Astrocyte (in vitro differentiated cells and primary cell): ENCODE measurements at regions not wholly inside any gene's neighbourhood (a gene's known extent, or its start where the extent isn't known, plus 50 kb on each side); places are given as distances from the start of the nearest gene placed in this dataset.

Experiments used
- DNase-seq: peaks from one replicate; pipeline ENCODE4 v3.0.0-alpha.2; 2010; ENCODE audit warnings: low read depth
- FAIRE-seq: peaks from 2 replicates; lab custom pipeline; 2011; peaks lifted over from hg19 to GRCh38; lab: Jason Lieb, UNC
- H2AFZ ChIP-seq: 2 replicates; pipeline ENCODE4 v1.6.0; 2012; ENCODE audit warnings: low read depth, low read length, inconsistent platforms
- H3K27ac ChIP-seq: 2 replicates; pipeline ENCODE4 v1.5.1; 2011; ENCODE audit warnings: low read depth, low read length, inconsistent platforms
- H3K27me3 ChIP-seq: 2 replicates; pipeline ENCODE4 v1.6.0; 2011; ENCODE audit warnings: low read length, inconsistent platforms; ENCODE audit not compliant: insufficient read depth
- H3K36me3 ChIP-seq: 2 replicates; pipeline ENCODE4 v1.5.1; 2011; ENCODE audit warnings: low read length, inconsistent platforms; ENCODE audit not compliant: insufficient read depth
- H3K4me1 ChIP-seq: 2 replicates; pipeline ENCODE4 v1.5.1; 2011; ENCODE audit warnings: low read length, inconsistent platforms; ENCODE audit not compliant: insufficient read depth
- H3K4me2 ChIP-seq: 2 replicates; pipeline ENCODE4 v1.6.0; 2012; ENCODE audit warnings: low read length, inconsistent platforms
- H3K4me3 ChIP-seq: 2 replicates; pipeline ENCODE4 v1.5.1; 2011; ENCODE audit warnings: low read depth, mild to moderate bottlenecking, low read length, inconsistent platforms; ENCODE audit not compliant: insufficient read depth
- H3K79me2 ChIP-seq: 2 replicates; pipeline ENCODE4 v1.6.0; 2012; ENCODE audit warnings: mild to moderate bottlenecking, low read length, inconsistent platforms; ENCODE audit not compliant: insufficient read depth
- H3K9ac ChIP-seq: 2 replicates; pipeline ENCODE4 v1.6.0; 2012; ENCODE audit warnings: mild to moderate bottlenecking, low read length, inconsistent platforms
- H3K9me3 ChIP-seq: 2 replicates; pipeline ENCODE4 v1.5.1; 2012; ENCODE audit warnings: low read depth, mild to moderate bottlenecking, low read length, inconsistent platforms; ENCODE audit not compliant: insufficient read depth
- H4K20me1 ChIP-seq: 2 replicates; pipeline ENCODE4 v1.6.0; 2012; ENCODE audit warnings: low read length, inconsistent platforms; ENCODE audit not compliant: insufficient read depth
- H3K27ac Mint-ChIP-seq: one replicate; pipeline ENCODE4 v1.8.0; 2021; ENCODE audit warnings: mild to moderate bottlenecking, mixed read lengths; ENCODE audit not compliant: unreplicated experiment
- H3K27me3 Mint-ChIP-seq: one replicate; pipeline ENCODE4 v1.8.0; 2021; ENCODE audit warnings: low read depth, mixed read lengths; ENCODE audit not compliant: unreplicated experiment
- H3K36me3 Mint-ChIP-seq: one replicate; pipeline ENCODE4 v1.8.0; 2021; ENCODE audit warnings: low read depth, mixed read lengths; ENCODE audit not compliant: unreplicated experiment
- H3K4me1 Mint-ChIP-seq: one replicate; pipeline ENCODE4 v1.8.0; 2021; ENCODE audit warnings: low read depth, mixed read lengths; ENCODE audit not compliant: unreplicated experiment
- H3K4me3 Mint-ChIP-seq: one replicate; pipeline ENCODE4 v1.8.0; 2021; ENCODE audit warnings: mild to moderate bottlenecking, moderate library complexity, mixed read lengths; ENCODE audit not compliant: unreplicated experiment
- H3K9me3 Mint-ChIP-seq: one replicate; pipeline ENCODE4 v1.8.0; 2021; ENCODE audit warnings: mild to moderate bottlenecking, mixed read lengths; ENCODE audit not compliant: unreplicated experiment
- CTCF ChIP-seq: IDR thresholded peaks from 2 replicates; pipeline ENCODE4 v1.5.1; 2011; ENCODE audit warnings: low read depth, mild to moderate bottlenecking, inconsistent platforms, low read length, moderate library complexity; ENCODE audit not compliant: insufficient read depth
- EZH2 ChIP-seq: IDR thresholded peaks from 2 replicates; pipeline ENCODE4 v1.6.1; 2012; ENCODE audit warnings: mild to moderate bottlenecking, low read length, inconsistent platforms; ENCODE audit not compliant: insufficient read depth

DNA sequence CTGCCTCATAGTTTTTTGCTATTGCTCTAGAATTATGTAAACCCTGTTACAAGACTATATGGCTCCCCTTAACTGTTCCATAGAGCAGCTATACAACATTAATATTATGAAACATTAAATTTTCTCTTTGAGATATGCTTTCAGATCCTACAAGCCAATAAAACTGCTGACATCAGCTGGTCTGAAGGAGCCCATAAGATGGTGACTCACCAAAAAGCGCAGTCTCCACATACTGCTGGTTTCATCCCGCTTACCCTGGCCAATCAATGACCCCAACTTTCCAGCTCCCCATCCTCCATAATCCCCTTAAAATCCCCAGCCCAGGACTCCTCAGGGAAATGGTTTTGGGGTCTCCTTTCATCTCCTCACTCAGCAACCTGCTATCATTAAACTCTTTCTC is 172.7 kb downstream of the NSG2 start:
- H3K27ac ChIP-seq = no peak overlapping the region
- no peak overlapping the region for H2AFZ ChIP-seq
- no peak overlapping the region for H3K9ac ChIP-seq
- Mint-ChIP-seq H3K27ac (no peak overlapping the region), H3K4me3 (no peak overlapping the region), H3K27me3 (peaks cover 39% of the 10 kb centered on the region), H3K36me3 (no peaks in the 10 kb centered on the region), H3K4me1 (no peaks in the 10 kb centered on the region), H3K9me3 (peaks cover 4% of the 10 kb centered on the region)
- TF ChIP-seq CTCF (no peak), EZH2 (no peak)
- peaks cover 5% of the 10 kb centered on the region for H3K27me3 ChIP-seq
- no peaks in the 10 kb centered on the region for H3K36me3 ChIP-seq
- H3K9me3 ChIP-seq = peaks cover 2% of the 10 kb centered on the region
- FAIRE-seq = no peak
- no peaks in the 10 kb centered on the region for H4K20me1 ChIP-seq
- H3K4me3 ChIP-seq = no peak overlapping the region
- H3K79me2 ChIP-seq = no peaks in the 10 kb centered on the region
- H3K4me1 ChIP-seq = peaks cover 7% of the 10 kb centered on the region
- H3K4me2 ChIP-seq = no peak overlapping the region
- DNase-seq = no peak

- Histone ChIP-seq H3K4me3 (no peak overlapping the region), H3K9ac (no peak overlapping the region), H3K79me2 (no peaks in the 10 kb centered on the region), H3K27ac (no peak overlapping the region), H3K4me1 (no peaks in the 10 kb centered on the region), H3K4me2 (no peak overlapping the region), H3K36me3 (no peaks in the 10 kb centered on the region), H4K20me1 (no peaks in the 10 kb centered on the region), H3K9me3 (peaks cover 2% of the 10 kb centered on the region), H3K27me3 (no peaks in the 10 kb centered on the region), H2AFZ (no peak overlapping the region)
- Mint-ChIP-seq H3K27ac (no peak overlapping the region), H3K9me3 (peaks cover 4% of the 10 kb centered on the region), H3K36me3 (no peaks in the 10 kb centered on the region), H3K4me3 (no peak overlapping the region), H3K27me3 (peaks cover 22% of the 10 kb centered on the region), H3K4me1 (peaks cover 2% of the 10 kb centered on the region)
- DNase-seq (no peak), FAIRE-seq (no peak)
- TF ChIP-seq CTCF (no peak), EZH2 (no peak)
These were observed 174.9 kb downstream of the NSG2 start for GRCh38 chr5:174220417-174220816.

DNA sequence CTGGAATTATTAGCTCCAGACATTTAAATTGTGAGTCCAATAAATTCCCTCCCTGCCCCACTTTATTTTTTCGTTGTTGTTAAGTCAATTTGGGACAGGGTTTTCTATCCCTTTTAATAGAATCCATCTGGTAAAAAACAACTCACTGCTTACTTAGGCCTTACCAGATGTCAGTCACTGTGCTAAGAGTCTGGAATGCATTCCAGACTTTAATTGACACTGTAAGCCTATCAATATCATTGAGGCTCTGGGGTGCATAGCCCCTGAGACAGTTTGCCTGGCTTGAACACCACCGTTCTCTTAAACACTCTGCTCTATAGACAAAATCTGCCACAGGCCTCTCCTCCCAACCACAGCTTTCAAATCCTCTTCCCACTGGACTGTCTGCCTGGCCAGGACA is 175.9 kb downstream of the NSG2 start:
- Histone ChIP-seq H3K79me2 (no peaks in the 10 kb centered on the region), H3K27ac (no peak overlapping the region), H3K4me3 (no peak overlapping the region), H4K20me1 (no peaks in the 10 kb centered on the region), H3K4me2 (no peak overlapping the region), H2AFZ (no peak overlapping the region), H3K4me1 (no peaks in the 10 kb centered on the region), H3K36me3 (no peaks in the 10 kb centered on the region), H3K9ac (no peak overlapping the region), H3K9me3 (peaks cover 2% of the 10 kb centered on the region), H3K27me3 (no peaks in the 10 kb centered on the region)
- Mint-ChIP-seq H3K27me3 (peaks cover 21% of the 10 kb centered on the region), H3K4me3 (no peak overlapping the region), H3K4me1 (peaks cover 2% of the 10 kb centered on the region), H3K36me3 (no peaks in the 10 kb centered on the region), H3K27ac (no peak overlapping the region), H3K9me3 (peaks cover 4% of the 10 kb centered on the region)
- TF ChIP-seq CTCF (no peak), EZH2 (no peak)
- FAIRE-seq = no peak
- no peak for DNase-seq
